Colonic mucosa (tissue), 4 donors: ENCODE measurements at regions not wholly inside any gene's neighbourhood (a gene's known extent, or its start where the extent isn't known, plus 50 kb on each side); places are given as distances from the start of the nearest gene placed in this dataset.

Experiments
- DNase-seq: peaks from one replicate; pipeline ENCODE4 v3.0.0-alpha.2; 2020
- H3K27ac ChIP-seq: fragments of 200-600 bp; one replicate; pipeline ENCODE4 v1.8.0; 2021
- H3K27me3 ChIP-seq: fragments of 200-600 bp; one replicate; pipeline ENCODE4 v1.8.0; 2021
- H3K36me3 ChIP-seq: fragments of 200-600 bp; one replicate; pipeline ENCODE4 v1.8.0; 2021
- H3K4me1 ChIP-seq: fragments of 200-600 bp; one replicate; pipeline ENCODE4 v1.8.0; 2021; ENCODE audit warnings: mild to moderate bottlenecking
- H3K4me3 ChIP-seq: fragments of 200-600 bp; one replicate; pipeline ENCODE4 v1.8.0; 2021
- H3K9ac ChIP-seq, 2 donors: one replicate each; pipeline ENCODE4 v1.7.0; 2013; ENCODE audit warnings: control low read depth in 2 of 2, low read depth in 2 of 2, low read length in 2 of 2
- H3K9me3 ChIP-seq: fragments of 200-600 bp; one replicate; pipeline ENCODE4 v1.8.0; 2021
- CTCF ChIP-seq: fragments of 200-600 bp; IDR thresholded peaks from one replicate; pipeline ENCODE4 v1.8.0; 2022; ENCODE audit warnings: antibody characterized with exemption, mild to moderate bottlenecking
- intact Hi-C: fragments of 100-400 bp; cut with DNase I; formaldehyde crosslinking; loops from one replicate; pipeline ENCODE4 v1.14.1; 2022
- donor health status: healthy.
- donor health status: DM: no; HTN: no; CAD: no.
- donor health status: DM: no; HTN: no; CAD: no.

GRCh38 chr13:30816736-30817135, 81.4 kb downstream of the ALOX5AP start:
- TF ChIP-seq CTCF, result no peak

GRCh38 chr13:30818323-30818960, 83.1 kb downstream of the ALOX5AP start:
- no peaks in the 10 kb centered on the region for H3K27me3 ChIP-seq

More at GRCh38 chr13:30816736-30817135, 81.4 kb downstream of the ALOX5AP start:
- Histone ChIP-seq H3K4me3 (no peak overlapping the region), H3K36me3 (no peaks in the 10 kb centered on the region), H3K27me3 (no peaks in the 10 kb centered on the region), H3K9ac (no peak overlapping the region), H3K9me3 (no peaks in the 10 kb centered on the region), H3K4me1 (no peaks in the 10 kb centered on the region), H3K27ac (no peak overlapping the region)
- intact Hi-C loops, result no loop called here
- no peak for DNase-seq

GRCh38 chr13:30819136-30819888, 84.0 kb downstream of the ALOX5AP start:
- no peaks in the 10 kb centered on the region for H3K9me3 ChIP-seq
- TF ChIP-seq CTCF, result no peak
- no peak for DNase-seq
- H3K27me3 ChIP-seq, result no peaks in the 10 kb centered on the region
- H3K27ac ChIP-seq, result no peak overlapping the region
- H3K9ac ChIP-seq, result no peak overlapping the region
- H3K36me3 ChIP-seq, result no peaks in the 10 kb centered on the region
- H3K4me1 ChIP-seq, result no peaks in the 10 kb centered on the region
- no peak overlapping the region for H3K4me3 ChIP-seq
- intact Hi-C loops, result no loop called here

More at GRCh38 chr13:30818323-30818960, 83.1 kb downstream of the ALOX5AP start:
- H3K27ac ChIP-seq, result no peak overlapping the region
- H3K9ac ChIP-seq, result no peak overlapping the region
- H3K4me3 ChIP-seq, result no peak overlapping the region
- no peak for DNase-seq
- H3K36me3 ChIP-seq, result no peaks in the 10 kb centered on the region
- intact Hi-C loops, result no loop called here
- H3K4me1 ChIP-seq, result no peaks in the 10 kb centered on the region
- H3K9me3 ChIP-seq, result no peaks in the 10 kb centered on the region
- no peak for TF ChIP-seq CTCF

- H3K9me3 ChIP-seq, result no peaks in the 10 kb centered on the region
- H3K27ac ChIP-seq, result no peak overlapping the region
- no peaks in the 10 kb centered on the region for H3K4me1 ChIP-seq
Observed at GRCh38 chr13:30821421-30821820, 84.7 kb upstream of the MEDAG start.

GRCh38 chr13:30824651-30825050, 81.4 kb upstream of the MEDAG start:
- Histone ChIP-seq H3K4me1 (no peaks in the 10 kb centered on the region), H3K4me3 (no peak overlapping the region), H3K27me3 (no peaks in the 10 kb centered on the region), H3K36me3 (no peaks in the 10 kb centered on the region), H3K27ac (no peak overlapping the region), H3K9me3 (no peaks in the 10 kb centered on the region), H3K9ac (peak overlapping the region in 1 of 2 donors; percentile 66)
- no peak for TF ChIP-seq CTCF
- intact Hi-C loops, result no loop called here
- no peak for DNase-seq

More at GRCh38 chr13:30821421-30821820, 84.7 kb upstream of the MEDAG start:
- intact Hi-C loops, result no loop called here
- no peak for DNase-seq
- H3K36me3 ChIP-seq, result no peaks in the 10 kb centered on the region
- H3K9ac ChIP-seq, result no peak overlapping the region
- no peak overlapping the region for H3K4me3 ChIP-seq
- TF ChIP-seq CTCF, result no peak
- no peaks in the 10 kb centered on the region for H3K27me3 ChIP-seq
